DND-41 (cell line): ENCODE measurements at regions not wholly inside any gene's neighbourhood (a gene's known extent, or its start where the extent isn't known, plus 50 kb on each side); places are given as distances from the start of the nearest gene placed in this dataset.

Source experiments
- EZH2 ChIP-seq: IDR thresholded peaks from 3 replicates; pipeline ENCODE4 v1.6.1; 2012; ENCODE audit warnings: borderline replicate concordance, low read depth, mild to moderate bottlenecking, moderate library complexity, low read length, inconsistent platforms; ENCODE audit not compliant: severe bottlenecking
- TF ChIP-seq, protein P1 (sequence below): IDR thresholded peaks from 2 replicates; pipeline ENCODE4 v1.5.1; 2012; ENCODE audit warnings: borderline replicate concordance, low read length, moderate library complexity, mild to moderate bottlenecking; ENCODE audit not compliant: poor library complexity, severe bottlenecking; ENCODE audit errors: extremely low read depth

DNA sequence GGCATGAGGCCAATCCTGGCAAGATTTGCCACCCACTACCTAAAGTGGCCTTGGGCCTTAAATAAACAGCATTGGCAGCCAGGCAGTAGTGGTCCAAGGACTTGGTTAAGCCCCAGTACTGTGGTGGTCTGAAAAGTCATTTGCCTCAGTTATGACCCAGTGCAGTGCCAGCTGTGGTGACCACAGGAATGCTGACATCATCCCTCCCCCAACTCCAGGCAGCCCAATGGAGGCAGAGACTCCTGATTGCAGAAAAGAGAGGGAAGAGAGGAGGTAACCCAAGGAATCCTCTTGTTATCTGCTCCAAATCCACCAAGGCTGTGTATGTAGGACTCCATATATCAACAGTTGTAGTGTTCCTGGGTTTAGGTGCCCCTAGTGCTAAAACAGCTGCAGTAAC is 883.6 kb downstream of the SQOR start:
- TF ChIP-seq, protein P1, sequence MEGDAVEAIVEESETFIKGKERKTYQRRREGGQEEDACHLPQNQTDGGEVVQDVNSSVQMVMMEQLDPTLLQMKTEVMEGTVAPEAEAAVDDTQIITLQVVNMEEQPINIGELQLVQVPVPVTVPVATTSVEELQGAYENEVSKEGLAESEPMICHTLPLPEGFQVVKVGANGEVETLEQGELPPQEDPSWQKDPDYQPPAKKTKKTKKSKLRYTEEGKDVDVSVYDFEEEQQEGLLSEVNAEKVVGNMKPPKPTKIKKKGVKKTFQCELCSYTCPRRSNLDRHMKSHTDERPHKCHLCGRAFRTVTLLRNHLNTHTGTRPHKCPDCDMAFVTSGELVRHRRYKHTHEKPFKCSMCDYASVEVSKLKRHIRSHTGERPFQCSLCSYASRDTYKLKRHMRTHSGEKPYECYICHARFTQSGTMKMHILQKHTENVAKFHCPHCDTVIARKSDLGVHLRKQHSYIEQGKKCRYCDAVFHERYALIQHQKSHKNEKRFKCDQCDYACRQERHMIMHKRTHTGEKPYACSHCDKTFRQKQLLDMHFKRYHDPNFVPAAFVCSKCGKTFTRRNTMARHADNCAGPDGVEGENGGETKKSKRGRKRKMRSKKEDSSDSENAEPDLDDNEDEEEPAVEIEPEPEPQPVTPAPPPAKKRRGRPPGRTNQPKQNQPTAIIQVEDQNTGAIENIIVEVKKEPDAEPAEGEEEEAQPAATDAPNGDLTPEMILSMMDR, result no peak
- TF ChIP-seq EZH2, result no peak
